ENCODE measurements at regions not wholly inside any gene's neighbourhood (a gene's known extent, or its start where the extent isn't known, plus 50 kb on each side); places are given as distances from the start of the nearest gene placed in this dataset.

- TF ChIP-seq ZNF274 (IDR thresholded peaks at IDR 0.05; ENCODE audit: low read depth, low read length) (no peak), YY1 (IDR thresholded peaks at IDR 0.05; ENCODE audit: insufficient read depth, insufficient read length) (no peak)
Observed at GRCh38 chr3:87136066-87136596, 91.0 kb upstream of the CHMP2B start.

Data from NT2/D1 (cell line).